Right ventricle myocardium superior (tissue), 1 donor: ENCODE measurements at regions not wholly inside any gene's neighbourhood (a gene's known extent, or its start where the extent isn't known, plus 50 kb on each side); places are given as distances from the start of the nearest gene placed in this dataset.

Experiments
- ATAC-seq: fragments of 200-7000 bp; cut with Tn5 transposase; one replicate; pipeline ENCODE4 v1.9.1; 2020; ENCODE audit warnings: mild to moderate bottlenecking; ENCODE audit not compliant: poor library complexity
- DNase-seq: peaks from one replicate; pipeline ENCODE4 v3.0.0-alpha.2; 2020
- intact Hi-C: fragments of 100-400 bp; cut with DNase I; formaldehyde crosslinking; loops from one replicate; pipeline ENCODE4 v1.11.2; 2022
- donor health status: DM: no; HTN: yes; CAD: no; lungs with severe emphysema.

- DNase-seq, result no peak
- intact Hi-C loops, result no loop called here
- no peak for ATAC-seq
These were observed 160.8 kb upstream of the PLXNA2 start for GRCh38 chr1:208405014-208405413.

- intact Hi-C loops, result no loop called here
These were observed 165.0 kb upstream of the PLXNA2 start for GRCh38 chr1:208409176-208409575.

GRCh38 chr1:208410409-208410808 is 166.2 kb upstream of the PLXNA2 start:
- DNase-seq, result no peak
- intact Hi-C loops, result no loop called here
- ATAC-seq, result no peak

More at GRCh38 chr1:208409176-208409575, 165.0 kb upstream of the PLXNA2 start:
- DNase-seq, result no peak
- no peak for ATAC-seq

- DNase-seq (no peak), ATAC-seq (no peak)
- intact Hi-C loops, result no loop called here
These were observed 168.8 kb upstream of the PLXNA2 start for GRCh38 chr1:208413006-208413405.

GRCh38 chr1:208418667-208419066 is 174.5 kb upstream of the PLXNA2 start:
- intact Hi-C loops, result no loop called here
- DNase-seq (no peak), ATAC-seq (no peak)

- DNase-seq (no peak), ATAC-seq (no peak)
- intact Hi-C loops, result no loop called here
These were observed 175.7 kb upstream of the PLXNA2 start for GRCh38 chr1:208419746-208420420.

- DNase-seq (no peak), ATAC-seq (no peak)
- intact Hi-C loops, result no loop called here
These were observed 176.5 kb upstream of the PLXNA2 start for GRCh38 chr1:208420696-208421095.

- ATAC-seq (no peak), DNase-seq (no peak)
- intact Hi-C loops, result no loop called here
These were observed 177.3 kb upstream of the PLXNA2 start for GRCh38 chr1:208421486-208421885.

GRCh38 chr1:208423526-208423925 is 179.3 kb upstream of the PLXNA2 start:
- DNase-seq, result no peak
- no peak for ATAC-seq
- intact Hi-C loops, result no loop called here

GRCh38 chr1:208425096-208425495 is 180.9 kb upstream of the PLXNA2 start:
- intact Hi-C loops, result no loop called here
- no peak for DNase-seq
- no peak for ATAC-seq

- ATAC-seq (no peak), DNase-seq (no peak)
- intact Hi-C loops, result no loop called here
These were observed 186.0 kb upstream of the PLXNA2 start for GRCh38 chr1:208430220-208430619.

GRCh38 chr1:208431721-208432120 is 187.5 kb upstream of the PLXNA2 start:
- ATAC-seq (no peak), DNase-seq (no peak)
- intact Hi-C loops, result no loop called here

- ATAC-seq (no peak), DNase-seq (no peak)
- intact Hi-C loops, result no loop called here
These were observed 188.2 kb upstream of the PLXNA2 start for GRCh38 chr1:208432346-208432745.

- intact Hi-C loops, result no loop called here
- no peak for DNase-seq
- ATAC-seq, result no peak
These were observed 188.9 kb upstream of the PLXNA2 start for GRCh38 chr1:208433086-208433485.

- intact Hi-C loops, result no loop called here
- ATAC-seq (no peak), DNase-seq (no peak)
These were observed 189.8 kb upstream of the PLXNA2 start for GRCh38 chr1:208433971-208434370.

- intact Hi-C loops, result no loop called here
- ATAC-seq (no peak), DNase-seq (no peak)
These were observed 193.2 kb upstream of the PLXNA2 start for GRCh38 chr1:208437401-208437800.

GRCh38 chr1:208438112-208438699 is 194.0 kb upstream of the PLXNA2 start:
- no peak for DNase-seq
- ATAC-seq, result no peak
- intact Hi-C loops, result no loop called here

GRCh38 chr1:208445758-208446203 is 201.6 kb upstream of the PLXNA2 start:
- ATAC-seq (no peak), DNase-seq (no peak)
- intact Hi-C loops, result no loop called here

GRCh38 chr1:208446271-208446691 is 202.1 kb upstream of the PLXNA2 start:
- intact Hi-C loops, result no loop called here
- ATAC-seq (no peak), DNase-seq (no peak)

- DNase-seq (no peak), ATAC-seq (no peak)
- intact Hi-C loops, result no loop called here
These were observed 204.2 kb upstream of the PLXNA2 start for GRCh38 chr1:208448425-208448824.

GRCh38 chr1:208449951-208450350 is 205.8 kb upstream of the PLXNA2 start:
- intact Hi-C loops, result no loop called here

More at GRCh38 chr1:208449951-208450350, 205.8 kb upstream of the PLXNA2 start:
- ATAC-seq, result no peak
- no peak for DNase-seq
